WTC11 (cell line): ENCODE measurements at regions not wholly inside any gene's neighbourhood (a gene's known extent, or its start where the extent isn't known, plus 50 kb on each side); places are given as distances from the start of the nearest gene placed in this dataset.

ENCODE experiments used
- ATAC-seq: fragments of 200-7000 bp; cut with Tn5 transposase; 2 replicates; pipeline ENCODE4 v1.10.0; 2021; ENCODE audit warnings: mild to moderate bottlenecking, moderate library complexity
- CTCF ChIA-PET: fragments of 300-600 bp; sonication (Branson Sonifier 250); formaldehyde crosslinking; loops from one replicate; lab custom pipeline; 2021; ENCODE audit warnings: antibody characterized with exemption; lab: Charles Lee
- POLR2A ChIA-PET: fragments of 350-600 bp; sonication (Branson Sonifier 250); formaldehyde crosslinking; loops from one replicate; lab custom pipeline; 2021; ENCODE audit warnings: antibody characterized with exemption; lab: Charles Lee
- DNase-seq: peaks from one replicate; pipeline ENCODE4 v3.0.0; 2021; ENCODE audit warnings: low spot score
- H3K27ac Mint-ChIP-seq: 2 replicates; pipeline ENCODE4 v1.8.0; 2021; ENCODE audit warnings: mixed read lengths
- H3K27me3 Mint-ChIP-seq: 2 replicates; pipeline ENCODE4 v1.8.0; 2021; ENCODE audit warnings: low read depth, mild to moderate bottlenecking, moderate library complexity, mixed read lengths
- H3K36me3 Mint-ChIP-seq: 2 replicates; pipeline ENCODE4 v1.8.0; 2021; ENCODE audit warnings: mixed read lengths
- H3K4me1 Mint-ChIP-seq: 2 replicates; pipeline ENCODE4 v1.8.0; 2022; ENCODE audit warnings: mixed read lengths
- H3K4me3 Mint-ChIP-seq: 2 replicates; pipeline ENCODE4 v1.8.0; 2021; ENCODE audit warnings: mild to moderate bottlenecking, moderate library complexity, mixed read lengths
- H3K9me3 Mint-ChIP-seq: 2 replicates; pipeline ENCODE4 v1.8.0; 2021; ENCODE audit warnings: mixed read lengths
- EMX1 ChIP-seq: fragments of 250-450 bp; sonication (Bioruptor Pico); IDR thresholded peaks from 2 replicates; pipeline ENCODE4 v1.8.0; 2021; ENCODE audit warnings: mild to moderate bottlenecking
- ESRRA ChIP-seq: sonication (generic); formaldehyde crosslinking; IDR thresholded peaks from 2 replicates; pipeline ENCODE4 v1.8.1; 2022; ENCODE audit warnings: mild to moderate bottlenecking, missing genetic modification reagents, borderline replicate concordance
- ETV6 ChIP-seq: sonication (generic); formaldehyde crosslinking; IDR thresholded peaks from 2 replicates; pipeline ENCODE4 v1.8.1; 2022; ENCODE audit warnings: mild to moderate bottlenecking, missing genetic modification reagents
- IRF2 ChIP-seq: sonication (generic); formaldehyde crosslinking; IDR thresholded peaks from 2 replicates; pipeline ENCODE4 v1.8.0; 2022; ENCODE audit warnings: low read depth, missing genetic modification reagents, borderline replicate concordance
- KAT7 ChIP-seq: sonication (generic); formaldehyde crosslinking; IDR thresholded peaks from 2 replicates; pipeline ENCODE4 v1.8.1; 2023; ENCODE audit warnings: missing genetic modification reagents, mild to moderate bottlenecking, borderline replicate concordance
- MXD4 ChIP-seq: fragments of 250-450 bp; sonication (Bioruptor Pico); IDR thresholded peaks from 2 replicates; pipeline ENCODE4 v1.8.0; 2021; ENCODE audit warnings: mild to moderate bottlenecking, moderate library complexity, borderline replicate concordance
- ZNF121 ChIP-seq: sonication (generic); formaldehyde crosslinking; IDR thresholded peaks from 2 replicates; pipeline ENCODE4 v1.8.0; 2023; ENCODE audit warnings: missing genetic modification reagents
- ZNF317 ChIP-seq: sonication (generic); formaldehyde crosslinking; IDR thresholded peaks from 2 replicates; pipeline ENCODE4 v1.8.1; 2023; ENCODE audit warnings: low read depth, mild to moderate bottlenecking, moderate library complexity, missing genetic modification reagents, borderline replicate concordance
- TF ChIP-seq, protein P1 (sequence below): sonication (generic); formaldehyde crosslinking; IDR thresholded peaks from 2 replicates; pipeline ENCODE4 v1.8.1; 2022; ENCODE audit warnings: missing genetic modification reagents, borderline replicate concordance
- TF ChIP-seq, protein P2 (sequence below): fragments of 250-450 bp; sonication (Bioruptor Pico); IDR thresholded peaks from 2 replicates; pipeline ENCODE4 v1.9.0; 2021; ENCODE audit warnings: mild to moderate bottlenecking, borderline replicate concordance
- TF ChIP-seq, protein P3 (sequence below): sonication (generic); formaldehyde crosslinking; IDR thresholded peaks from 2 replicates; pipeline ENCODE4 v1.8.1; 2022; ENCODE audit warnings: low read depth, mild to moderate bottlenecking, moderate library complexity, missing genetic modification reagents, borderline replicate concordance
- TF ChIP-seq, protein P4 (sequence below): sonication (generic); formaldehyde crosslinking; IDR thresholded peaks from 2 replicates; pipeline ENCODE4 v1.8.1; 2023; ENCODE audit warnings: mild to moderate bottlenecking, missing genetic modification reagents
- TF ChIP-seq, protein P5 (sequence below): fragments of 250-450 bp; sonication (Bioruptor Pico); IDR thresholded peaks from 2 replicates; pipeline ENCODE4 v1.9.0; 2021; ENCODE audit warnings: mild to moderate bottlenecking
- TF ChIP-seq, protein P6 (sequence below): sonication (generic); formaldehyde crosslinking; IDR thresholded peaks from 2 replicates; pipeline ENCODE4 v1.8.1; 2023; ENCODE audit warnings: mild to moderate bottlenecking, missing genetic modification reagents, moderate library complexity

DNA sequence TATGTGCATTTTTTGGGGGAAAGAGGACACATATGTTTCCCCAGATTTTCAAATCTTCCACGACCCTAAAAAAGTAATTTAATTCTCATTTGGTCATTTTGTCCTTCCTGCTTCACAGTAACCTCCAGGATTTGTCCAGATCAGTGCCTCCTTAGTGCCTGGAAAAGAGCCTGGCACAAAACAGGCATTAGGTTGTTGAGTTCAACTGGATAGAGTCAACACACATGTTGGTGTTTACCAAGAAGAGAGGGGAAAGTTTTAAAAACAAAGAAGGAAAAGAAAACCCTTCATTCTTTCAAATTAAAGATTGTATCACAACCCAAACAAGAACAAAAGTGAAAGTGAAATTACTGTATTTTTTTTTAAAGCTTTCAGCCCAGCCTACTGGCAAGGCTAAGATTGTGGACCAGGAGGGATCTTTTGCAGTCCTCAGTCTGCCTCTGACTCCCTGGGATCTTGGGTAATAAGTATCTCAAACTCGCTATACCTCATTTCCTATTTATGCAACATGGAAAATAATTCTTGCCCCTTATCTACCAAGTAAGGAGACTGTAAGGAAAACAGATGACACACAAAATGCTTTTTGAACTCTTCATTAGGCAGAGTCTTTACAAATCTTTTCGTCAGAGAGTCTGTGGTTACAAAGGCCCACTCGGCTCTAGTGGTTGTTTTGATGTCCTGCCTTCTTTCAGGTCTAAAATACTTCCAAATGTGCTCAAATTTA is 57.8 kb downstream of the ZNF281 start:
- ChIA-PET POLR2A (no interaction called here), CTCF (no interaction called here)
- no peak for DNase-seq
- peak overlapping the region; percentile 67; the same call in 1 of the 2 replicates for H3K27ac Mint-ChIP-seq
- ATAC-seq, result no peak
- H3K4me3 Mint-ChIP-seq, result no peak overlapping the region
- no peaks in the 10 kb centered on the region for H3K9me3 Mint-ChIP-seq
- no peaks in the 10 kb centered on the region for H3K27me3 Mint-ChIP-seq
- no peaks in the 10 kb centered on the region for H3K36me3 Mint-ChIP-seq
- TF ChIP-seq EMX1 (CRISPR knock-in tag) (no peak), KAT7 (CRISPR knock-in tag) (no peak), ESRRA (CRISPR knock-in tag) (no peak), MXD4 (CRISPR knock-in tag) (no peak), IRF2 (CRISPR knock-in tag) (no peak), ZNF121 (CRISPR knock-in tag) (no peak), ZNF317 (CRISPR knock-in tag) (no peak), ETV6 (CRISPR knock-in tag) (no peak)
- TF ChIP-seq, protein P1, sequence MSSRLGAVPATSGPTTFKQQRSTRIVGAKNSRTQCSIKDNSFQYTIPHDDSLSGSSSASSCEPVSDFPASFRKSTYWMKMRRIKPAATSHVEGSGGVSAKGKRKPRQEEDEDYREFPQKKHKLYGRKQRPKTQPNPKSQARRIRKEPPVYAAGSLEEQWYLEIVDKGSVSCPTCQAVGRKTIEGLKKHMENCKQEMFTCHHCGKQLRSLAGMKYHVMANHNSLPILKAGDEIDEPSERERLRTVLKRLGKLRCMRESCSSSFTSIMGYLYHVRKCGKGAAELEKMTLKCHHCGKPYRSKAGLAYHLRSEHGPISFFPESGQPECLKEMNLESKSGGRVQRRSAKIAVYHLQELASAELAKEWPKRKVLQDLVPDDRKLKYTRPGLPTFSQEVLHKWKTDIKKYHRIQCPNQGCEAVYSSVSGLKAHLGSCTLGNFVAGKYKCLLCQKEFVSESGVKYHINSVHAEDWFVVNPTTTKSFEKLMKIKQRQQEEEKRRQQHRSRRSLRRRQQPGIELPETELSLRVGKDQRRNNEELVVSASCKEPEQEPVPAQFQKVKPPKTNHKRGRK (CRISPR knock-in tag), result no peak
- TF ChIP-seq, protein P2, sequence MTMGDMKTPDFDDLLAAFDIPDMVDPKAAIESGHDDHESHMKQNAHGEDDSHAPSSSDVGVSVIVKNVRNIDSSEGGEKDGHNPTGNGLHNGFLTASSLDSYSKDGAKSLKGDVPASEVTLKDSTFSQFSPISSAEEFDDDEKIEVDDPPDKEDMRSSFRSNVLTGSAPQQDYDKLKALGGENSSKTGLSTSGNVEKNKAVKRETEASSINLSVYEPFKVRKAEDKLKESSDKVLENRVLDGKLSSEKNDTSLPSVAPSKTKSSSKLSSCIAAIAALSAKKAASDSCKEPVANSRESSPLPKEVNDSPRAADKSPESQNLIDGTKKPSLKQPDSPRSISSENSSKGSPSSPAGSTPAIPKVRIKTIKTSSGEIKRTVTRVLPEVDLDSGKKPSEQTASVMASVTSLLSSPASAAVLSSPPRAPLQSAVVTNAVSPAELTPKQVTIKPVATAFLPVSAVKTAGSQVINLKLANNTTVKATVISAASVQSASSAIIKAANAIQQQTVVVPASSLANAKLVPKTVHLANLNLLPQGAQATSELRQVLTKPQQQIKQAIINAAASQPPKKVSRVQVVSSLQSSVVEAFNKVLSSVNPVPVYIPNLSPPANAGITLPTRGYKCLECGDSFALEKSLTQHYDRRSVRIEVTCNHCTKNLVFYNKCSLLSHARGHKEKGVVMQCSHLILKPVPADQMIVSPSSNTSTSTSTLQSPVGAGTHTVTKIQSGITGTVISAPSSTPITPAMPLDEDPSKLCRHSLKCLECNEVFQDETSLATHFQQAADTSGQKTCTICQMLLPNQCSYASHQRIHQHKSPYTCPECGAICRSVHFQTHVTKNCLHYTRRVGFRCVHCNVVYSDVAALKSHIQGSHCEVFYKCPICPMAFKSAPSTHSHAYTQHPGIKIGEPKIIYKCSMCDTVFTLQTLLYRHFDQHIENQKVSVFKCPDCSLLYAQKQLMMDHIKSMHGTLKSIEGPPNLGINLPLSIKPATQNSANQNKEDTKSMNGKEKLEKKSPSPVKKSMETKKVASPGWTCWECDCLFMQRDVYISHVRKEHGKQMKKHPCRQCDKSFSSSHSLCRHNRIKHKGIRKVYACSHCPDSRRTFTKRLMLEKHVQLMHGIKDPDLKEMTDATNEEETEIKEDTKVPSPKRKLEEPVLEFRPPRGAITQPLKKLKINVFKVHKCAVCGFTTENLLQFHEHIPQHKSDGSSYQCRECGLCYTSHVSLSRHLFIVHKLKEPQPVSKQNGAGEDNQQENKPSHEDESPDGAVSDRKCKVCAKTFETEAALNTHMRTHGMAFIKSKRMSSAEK (CRISPR knock-in tag), result no peak
- TF ChIP-seq, protein P3, sequence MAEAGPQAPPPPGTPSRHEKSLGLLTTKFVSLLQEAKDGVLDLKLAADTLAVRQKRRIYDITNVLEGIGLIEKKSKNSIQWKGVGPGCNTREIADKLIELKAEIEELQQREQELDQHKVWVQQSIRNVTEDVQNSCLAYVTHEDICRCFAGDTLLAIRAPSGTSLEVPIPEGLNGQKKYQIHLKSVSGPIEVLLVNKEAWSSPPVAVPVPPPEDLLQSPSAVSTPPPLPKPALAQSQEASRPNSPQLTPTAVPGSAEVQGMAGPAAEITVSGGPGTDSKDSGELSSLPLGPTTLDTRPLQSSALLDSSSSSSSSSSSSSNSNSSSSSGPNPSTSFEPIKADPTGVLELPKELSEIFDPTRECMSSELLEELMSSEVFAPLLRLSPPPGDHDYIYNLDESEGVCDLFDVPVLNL, result no peak
- TF ChIP-seq, protein P4, sequence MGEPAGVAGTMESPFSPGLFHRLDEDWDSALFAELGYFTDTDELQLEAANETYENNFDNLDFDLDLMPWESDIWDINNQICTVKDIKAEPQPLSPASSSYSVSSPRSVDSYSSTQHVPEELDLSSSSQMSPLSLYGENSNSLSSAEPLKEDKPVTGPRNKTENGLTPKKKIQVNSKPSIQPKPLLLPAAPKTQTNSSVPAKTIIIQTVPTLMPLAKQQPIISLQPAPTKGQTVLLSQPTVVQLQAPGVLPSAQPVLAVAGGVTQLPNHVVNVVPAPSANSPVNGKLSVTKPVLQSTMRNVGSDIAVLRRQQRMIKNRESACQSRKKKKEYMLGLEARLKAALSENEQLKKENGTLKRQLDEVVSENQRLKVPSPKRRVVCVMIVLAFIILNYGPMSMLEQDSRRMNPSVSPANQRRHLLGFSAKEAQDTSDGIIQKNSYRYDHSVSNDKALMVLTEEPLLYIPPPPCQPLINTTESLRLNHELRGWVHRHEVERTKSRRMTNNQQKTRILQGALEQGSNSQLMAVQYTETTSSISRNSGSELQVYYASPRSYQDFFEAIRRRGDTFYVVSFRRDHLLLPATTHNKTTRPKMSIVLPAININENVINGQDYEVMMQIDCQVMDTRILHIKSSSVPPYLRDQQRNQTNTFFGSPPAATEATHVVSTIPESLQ, result no peak
- TF ChIP-seq, protein P5, sequence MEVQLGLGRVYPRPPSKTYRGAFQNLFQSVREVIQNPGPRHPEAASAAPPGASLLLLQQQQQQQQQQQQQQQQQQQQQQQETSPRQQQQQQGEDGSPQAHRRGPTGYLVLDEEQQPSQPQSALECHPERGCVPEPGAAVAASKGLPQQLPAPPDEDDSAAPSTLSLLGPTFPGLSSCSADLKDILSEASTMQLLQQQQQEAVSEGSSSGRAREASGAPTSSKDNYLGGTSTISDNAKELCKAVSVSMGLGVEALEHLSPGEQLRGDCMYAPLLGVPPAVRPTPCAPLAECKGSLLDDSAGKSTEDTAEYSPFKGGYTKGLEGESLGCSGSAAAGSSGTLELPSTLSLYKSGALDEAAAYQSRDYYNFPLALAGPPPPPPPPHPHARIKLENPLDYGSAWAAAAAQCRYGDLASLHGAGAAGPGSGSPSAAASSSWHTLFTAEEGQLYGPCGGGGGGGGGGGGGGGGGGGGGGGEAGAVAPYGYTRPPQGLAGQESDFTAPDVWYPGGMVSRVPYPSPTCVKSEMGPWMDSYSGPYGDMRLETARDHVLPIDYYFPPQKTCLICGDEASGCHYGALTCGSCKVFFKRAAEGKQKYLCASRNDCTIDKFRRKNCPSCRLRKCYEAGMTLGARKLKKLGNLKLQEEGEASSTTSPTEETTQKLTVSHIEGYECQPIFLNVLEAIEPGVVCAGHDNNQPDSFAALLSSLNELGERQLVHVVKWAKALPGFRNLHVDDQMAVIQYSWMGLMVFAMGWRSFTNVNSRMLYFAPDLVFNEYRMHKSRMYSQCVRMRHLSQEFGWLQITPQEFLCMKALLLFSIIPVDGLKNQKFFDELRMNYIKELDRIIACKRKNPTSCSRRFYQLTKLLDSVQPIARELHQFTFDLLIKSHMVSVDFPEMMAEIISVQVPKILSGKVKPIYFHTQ (CRISPR knock-in tag), result no peak
- TF ChIP-seq, protein P6, sequence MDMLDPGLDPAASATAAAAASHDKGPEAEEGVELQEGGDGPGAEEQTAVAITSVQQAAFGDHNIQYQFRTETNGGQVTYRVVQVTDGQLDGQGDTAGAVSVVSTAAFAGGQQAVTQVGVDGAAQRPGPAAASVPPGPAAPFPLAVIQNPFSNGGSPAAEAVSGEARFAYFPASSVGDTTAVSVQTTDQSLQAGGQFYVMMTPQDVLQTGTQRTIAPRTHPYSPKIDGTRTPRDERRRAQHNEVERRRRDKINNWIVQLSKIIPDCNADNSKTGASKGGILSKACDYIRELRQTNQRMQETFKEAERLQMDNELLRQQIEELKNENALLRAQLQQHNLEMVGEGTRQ (CRISPR knock-in tag), result no peak
- peaks cover 34% of the 10 kb centered on the region for H3K4me1 Mint-ChIP-seq
